ENCODE measurements at regions not wholly inside any gene's neighbourhood (a gene's known extent, or its start where the extent isn't known, plus 50 kb on each side); places are given as distances from the start of the nearest gene placed in this dataset.

DNA sequence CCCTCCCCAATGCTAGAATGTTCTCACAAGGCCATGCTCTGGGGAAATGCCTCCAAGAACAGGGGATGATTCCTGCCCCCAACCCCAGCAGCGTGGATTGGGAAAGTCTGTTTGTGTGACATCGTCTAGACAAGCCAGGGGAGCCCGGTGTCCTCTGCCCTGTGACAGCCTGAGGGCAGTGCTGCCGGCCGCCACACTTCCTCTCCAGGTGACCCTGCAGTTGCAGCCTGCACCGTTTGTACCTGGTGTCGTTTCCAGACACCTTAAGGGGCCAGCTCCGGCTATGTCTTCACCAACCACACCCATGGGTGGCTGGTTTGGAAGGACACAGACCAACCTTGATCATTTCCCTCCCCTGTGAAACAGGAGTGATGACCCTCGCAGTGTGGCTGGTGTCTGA is 372.6 kb downstream of the BCL11B start:
- H3K9me2 ChIP-seq (replicated peaks; ENCODE audit: insufficient read depth) = no peaks in the 10 kb centered on the region
- no peak for DNase-seq (ENCODE audit: low spot score)
- no peak overlapping the region for H2AFZ ChIP-seq
- no peaks in the 10 kb centered on the region for H3K4me1 ChIP-seq (ENCODE audit: insufficient read depth)
- no peaks in the 10 kb centered on the region for H3K36me3 ChIP-seq (replicated peaks; ENCODE audit: insufficient read depth, low read depth)
- H3K79me2 ChIP-seq = no peaks in the 10 kb centered on the region
- H3K27me3 ChIP-seq = no peaks in the 10 kb centered on the region
- no peaks in the 10 kb centered on the region for H3K9me3 ChIP-seq (ENCODE audit: low read depth)
- no peak overlapping the region for H3K4me3 ChIP-seq
- 63% methylated on average over 9 of the region's 9 CpGs for WGBS (ENCODE audit: low lambda C conversion rate, missing lambda C conversion rate)
- no peak overlapping the region for H3K4me2 ChIP-seq
- TF ChIP-seq, protein P1, sequence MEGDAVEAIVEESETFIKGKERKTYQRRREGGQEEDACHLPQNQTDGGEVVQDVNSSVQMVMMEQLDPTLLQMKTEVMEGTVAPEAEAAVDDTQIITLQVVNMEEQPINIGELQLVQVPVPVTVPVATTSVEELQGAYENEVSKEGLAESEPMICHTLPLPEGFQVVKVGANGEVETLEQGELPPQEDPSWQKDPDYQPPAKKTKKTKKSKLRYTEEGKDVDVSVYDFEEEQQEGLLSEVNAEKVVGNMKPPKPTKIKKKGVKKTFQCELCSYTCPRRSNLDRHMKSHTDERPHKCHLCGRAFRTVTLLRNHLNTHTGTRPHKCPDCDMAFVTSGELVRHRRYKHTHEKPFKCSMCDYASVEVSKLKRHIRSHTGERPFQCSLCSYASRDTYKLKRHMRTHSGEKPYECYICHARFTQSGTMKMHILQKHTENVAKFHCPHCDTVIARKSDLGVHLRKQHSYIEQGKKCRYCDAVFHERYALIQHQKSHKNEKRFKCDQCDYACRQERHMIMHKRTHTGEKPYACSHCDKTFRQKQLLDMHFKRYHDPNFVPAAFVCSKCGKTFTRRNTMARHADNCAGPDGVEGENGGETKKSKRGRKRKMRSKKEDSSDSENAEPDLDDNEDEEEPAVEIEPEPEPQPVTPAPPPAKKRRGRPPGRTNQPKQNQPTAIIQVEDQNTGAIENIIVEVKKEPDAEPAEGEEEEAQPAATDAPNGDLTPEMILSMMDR (IDR thresholded peaks at IDR 0.05; ENCODE audit: poor library complexity) = no peak
- TF ChIP-seq EZH2 (IDR thresholded peaks at IDR 0.05; ENCODE audit: borderline replicate concordance) (no peak), EZH2phosphoT487 (IDR thresholded peaks at IDR 0.05; ENCODE audit: low read depth, severe bottlenecking, unreplicated experiment) (no peak)
- H4K20me1 ChIP-seq (ENCODE audit: insufficient read depth, poor library complexity, severe bottlenecking) = no peaks in the 10 kb centered on the region
- no peak overlapping the region for H3K27ac ChIP-seq

DNA sequence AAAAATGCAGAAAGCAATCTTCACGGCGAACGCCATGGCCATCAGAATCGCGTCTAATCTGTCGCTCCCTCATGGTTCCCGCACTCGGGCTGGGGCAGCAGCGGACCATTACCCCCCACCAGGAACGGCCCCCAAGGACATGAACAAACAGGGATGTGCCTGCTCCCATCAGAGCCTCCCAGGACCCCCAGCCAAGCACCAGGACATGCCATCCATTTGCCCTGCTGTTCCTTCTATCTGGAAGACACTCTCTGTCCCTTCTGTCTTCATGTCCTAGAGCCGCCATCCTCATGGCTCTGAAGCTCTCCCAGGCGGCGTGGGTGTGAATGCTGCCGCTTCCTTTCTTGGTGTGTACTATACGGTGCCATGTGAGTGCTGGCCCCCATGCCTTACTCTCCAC is 371.8 kb downstream of the BCL11B start:
- Histone ChIP-seq H3K9me2 (replicated peaks; ENCODE audit: insufficient read depth) (no peaks in the 10 kb centered on the region), H3K79me2 (no peaks in the 10 kb centered on the region), H3K4me2 (no peak overlapping the region), H4K20me1 (ENCODE audit: insufficient read depth, poor library complexity, severe bottlenecking) (no peaks in the 10 kb centered on the region), H3K36me3 (replicated peaks; ENCODE audit: insufficient read depth, low read depth) (no peaks in the 10 kb centered on the region), H3K4me1 (ENCODE audit: insufficient read depth) (no peaks in the 10 kb centered on the region), H2AFZ (no peak overlapping the region), H3K4me3 (no peak overlapping the region), H3K27me3 (no peaks in the 10 kb centered on the region), H3K27ac (no peak overlapping the region), H3K9me3 (ENCODE audit: low read depth) (no peaks in the 10 kb centered on the region)
- WGBS (ENCODE audit: low lambda C conversion rate, missing lambda C conversion rate) = 97% methylated on average over 15 of the region's 15 CpGs
- TF ChIP-seq, protein P1 (IDR thresholded peaks at IDR 0.05; ENCODE audit: poor library complexity) = no peak
- TF ChIP-seq EZH2 (IDR thresholded peaks at IDR 0.05; ENCODE audit: borderline replicate concordance) (no peak), EZH2phosphoT487 (IDR thresholded peaks at IDR 0.05; ENCODE audit: low read depth, severe bottlenecking, unreplicated experiment) (no peak)
- DNase-seq (ENCODE audit: low spot score) = no peak

DNA sequence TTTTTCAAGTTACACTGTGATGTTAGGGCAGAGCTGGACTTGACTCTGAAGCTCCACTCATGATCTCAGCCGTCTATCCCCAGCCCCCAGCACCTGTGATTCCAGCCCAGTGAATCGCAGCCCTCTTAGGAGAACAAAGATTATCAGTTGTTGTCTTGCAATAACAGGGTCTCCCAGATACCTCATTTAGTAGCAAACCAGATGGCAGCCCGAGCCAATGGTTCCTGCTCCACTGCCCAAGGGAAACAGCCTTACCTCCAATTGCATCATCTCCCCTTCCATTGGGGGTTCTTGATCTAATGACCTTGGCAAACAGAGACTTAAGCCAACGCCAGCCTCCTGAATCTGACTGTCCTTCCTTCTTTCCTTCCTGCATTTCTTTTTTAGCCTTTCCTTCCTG is 371.2 kb downstream of the BCL11B start:
- 76% methylated on average over 4 of the region's 4 CpGs for WGBS (ENCODE audit: low lambda C conversion rate, missing lambda C conversion rate)

More for the DNA sequence above, 371.2 kb downstream of the BCL11B start:
- TF ChIP-seq EZH2 (IDR thresholded peaks at IDR 0.05; ENCODE audit: borderline replicate concordance) = no peak
- no peak for TF ChIP-seq EZH2phosphoT487 (IDR thresholded peaks at IDR 0.05; ENCODE audit: low read depth, severe bottlenecking, unreplicated experiment)
- TF ChIP-seq, protein P1 (IDR thresholded peaks at IDR 0.05; ENCODE audit: poor library complexity) = no peak
- Histone ChIP-seq H3K4me3 (no peak overlapping the region), H2AFZ (no peak overlapping the region), H3K4me1 (ENCODE audit: insufficient read depth) (peaks cover 1% of the 10 kb centered on the region), H3K27ac (no peak overlapping the region), H3K9me3 (ENCODE audit: low read depth) (no peaks in the 10 kb centered on the region), H3K4me2 (no peak overlapping the region), H3K36me3 (replicated peaks; ENCODE audit: insufficient read depth, low read depth) (no peaks in the 10 kb centered on the region), H3K27me3 (no peaks in the 10 kb centered on the region), H4K20me1 (ENCODE audit: insufficient read depth, poor library complexity, severe bottlenecking) (no peaks in the 10 kb centered on the region), H3K79me2 (no peaks in the 10 kb centered on the region), H3K9me2 (replicated peaks; ENCODE audit: insufficient read depth) (no peaks in the 10 kb centered on the region)
- DNase-seq (ENCODE audit: low spot score) = no peak
